K562 (cell line): ENCODE measurements at regions not wholly inside any gene's neighbourhood (a gene's known extent, or its start where the extent isn't known, plus 50 kb on each side); places are given as distances from the start of the nearest gene placed in this dataset.

Experiments
- ATAC-seq: fragments of 200-7000 bp; cut with Tn5 transposase; 3 replicates; pipeline ENCODE4 v1.9.1; 2020; ENCODE audit warnings: moderate library complexity
- BruUV-seq: library from RNA; stranded (reverse); fragments of 400-500 nt; replicated peaks from 2 replicates; lab custom pipeline; 2021; lab: Mats Ljungman, UMichigan
- CTCF ChIA-PET: fragments of 300-600 bp; formaldehyde crosslinking; extraction: SDS; loops from one replicate; lab custom pipeline; 2021; ENCODE audit warnings: low intra/inter-chr PET ratio; lab: Yijun Ruan, JAX
- POLR2A ChIA-PET: fragments of 300-600, 350-650 bp; sonication (Branson Sonifier 250); formaldehyde crosslinking; extraction: SDS; loops from one replicate; lab custom pipeline; 2021; ENCODE audit warnings: antibody characterized with exemption, inconsistent platforms; lab: Yijun Ruan, JAX
- DNase-seq, 4 experiments: peaks; one replicate each; pipeline versions ENCODE4 v3.0.0 to v3.0.0-alpha.2; 2011 to 2018; ENCODE audit warnings: low spot score in 3 of 4, mixed read lengths in 3 of 4; ENCODE audit errors: extremely low read depth in 1 of 4
- FAIRE-seq: peaks from 2 replicates; lab custom pipeline; 2011; peaks lifted over from hg19 to GRCh38; lab: Jason Lieb, UNC
- H2AFZ ChIP-seq: 2 replicates; pipeline ENCODE4 v1.6.0; 2011; ENCODE audit warnings: low read depth, low read length, control low read depth, inconsistent platforms
- H3K27ac ChIP-seq: fragments of 200-600 bp; 3 replicates; pipeline ENCODE4 v1.8.0; 2011; ENCODE audit warnings: low read depth, mild to moderate bottlenecking, control low read depth, inconsistent platforms, low read length, moderate library complexity, mixed read lengths; ENCODE audit errors: extremely low read depth
- H3K27me3 ChIP-seq, 2 experiments: fragments of 300-600 bp in 1 of 2; 2 replicates in 1 of 2; 3 replicates in 1 of 2; pipeline versions ENCODE4 v1.6.0 to v1.8.0; 2011; ENCODE audit warnings: inconsistent platforms in 2 of 2, low read length in 2 of 2, mild to moderate bottlenecking in 1 of 2, mixed read lengths in 1 of 2, moderate library complexity in 1 of 2; ENCODE audit not compliant: control insufficient read depth in 2 of 2, insufficient read depth in 2 of 2
- H3K36me3 ChIP-seq: fragments of 300-600 bp; 3 replicates; pipeline ENCODE4 v1.8.0; 2011; ENCODE audit warnings: mild to moderate bottlenecking, low read length, inconsistent platforms; ENCODE audit not compliant: control insufficient read depth, insufficient read depth
- H3K4me1 ChIP-seq, 2 experiments: fragments of 200-600 bp in 1 of 2; replicated peaks in 1 of 2; 2 replicates in 1 of 2; 3 replicates in 1 of 2; pipeline versions ENCODE4 v1.5.1 to v1.8.0; 2011; ENCODE audit warnings: inconsistent platforms in 2 of 2, low read length in 2 of 2, mild to moderate bottlenecking in 1 of 2, mixed read lengths in 1 of 2, moderate library complexity in 1 of 2; ENCODE audit not compliant: control insufficient read depth in 2 of 2, insufficient read depth in 2 of 2
- H3K4me2 ChIP-seq: 2 replicates; pipeline ENCODE4 v1.6.1; 2011; ENCODE audit warnings: low read length, control low read depth, inconsistent platforms, mixed read lengths; ENCODE audit not compliant: insufficient read depth
- H3K4me3 ChIP-seq: fragments of 200-600 bp; sonication (generic), shearing (Covaris generic); 2 replicates; pipeline ENCODE4 v1.5.1; 2016; ENCODE audit warnings: control low read depth, inconsistent platforms
- H3K79me2 ChIP-seq: fragments of 200-600 bp; 3 replicates; pipeline ENCODE4 v1.8.0; 2011; ENCODE audit warnings: low read length, inconsistent platforms; ENCODE audit not compliant: control insufficient read depth, insufficient read depth
- H3K9ac ChIP-seq, 2 experiments: 2 replicates each; pipeline versions ENCODE4 v1.6.0 to v1.6.1; 2011; ENCODE audit warnings: low read depth in 2 of 2, low read length in 2 of 2, control low read depth in 1 of 2, inconsistent platforms in 1 of 2, mild to moderate bottlenecking in 1 of 2, mixed read lengths in 1 of 2; ENCODE audit not compliant: insufficient read depth in 1 of 2
- H3K9me1 ChIP-seq: one replicate; pipeline ENCODE4 v1.6.0; 2011; ENCODE audit warnings: inconsistent platforms, mild to moderate bottlenecking, low read length, moderate library complexity; ENCODE audit not compliant: control insufficient read depth, insufficient read depth
- H3K9me3 ChIP-seq: replicated peaks from 2 replicates; pipeline ENCODE4 v1.5.1; 2011; ENCODE audit warnings: low read depth, low read length, inconsistent platforms; ENCODE audit not compliant: control insufficient read depth, insufficient read depth
- H4K20me1 ChIP-seq: replicated peaks from 2 replicates; pipeline ENCODE4 v1.6.1; 2011; ENCODE audit warnings: low read length, inconsistent platforms, mixed read lengths; ENCODE audit not compliant: control insufficient read depth, insufficient read depth
- MAZ ChIP-seq, 2 experiments: fragments of 450-650 bp in 1 of 2; sonication (generic) in 1 of 2; formaldehyde crosslinking; IDR thresholded peaks in 1 of 2; conservative IDR thresholded peaks in 1 of 2; 2 replicates each; pipeline versions ENCODE4 v1.4.0 to v1.5.0; 2020; ENCODE audit warnings: mild to moderate bottlenecking in 1 of 2, missing genetic modification reagents in 1 of 2
- NFIC ChIP-seq: fragments of 450-650 bp; IDR thresholded peaks from 2 replicates; pipeline ENCODE4 v1.6.1; 2017; ENCODE audit warnings: mild to moderate bottlenecking, inconsistent platforms
- NR4A1 ChIP-seq, 2 experiments: fragments of 250-450 bp in 1 of 2; fragments of 450-650 bp in 1 of 2; sonication (Bioruptor Pico) in 1 of 2; IDR thresholded peaks; 2 replicates each; pipeline versions ENCODE4 v1.4.0 to v1.6.1; 2016 to 2020; ENCODE audit warnings: mild to moderate bottlenecking in 2 of 2, missing compliant biosample characterization in 1 of 2, missing genetic modification characterization in 1 of 2, moderate library complexity in 1 of 2
- RERE ChIP-seq: sonication (generic); formaldehyde crosslinking; IDR thresholded peaks from 2 replicates; pipeline ENCODE4 v1.8.0; 2023; ENCODE audit warnings: missing genetic modification reagents, mild to moderate bottlenecking, borderline replicate concordance
- RNF219 ChIP-seq: fragments of 250-450 bp; sonication (Bioruptor Pico); IDR thresholded peaks from 2 replicates; pipeline ENCODE4 v1.5.0; 2022; ENCODE audit warnings: mild to moderate bottlenecking
- TRIM25 ChIP-seq: fragments of 450-650 bp; IDR thresholded peaks from 2 replicates; pipeline ENCODE4 v1.7.0; 2016; ENCODE audit warnings: borderline replicate concordance
- XRCC4 ChIP-seq: IDR thresholded peaks from one replicate; pipeline ENCODE4 v1.6.1; 2011; ENCODE audit not compliant: insufficient read depth, insufficient read length; ENCODE audit errors: extremely low read depth
- ZBTB7A ChIP-seq: IDR thresholded peaks from 2 replicates; pipeline ENCODE4 v1.6.1; 2011; ENCODE audit warnings: low read depth, mild to moderate bottlenecking, low read length, moderate library complexity, borderline replicate concordance; ENCODE audit not compliant: control insufficient read depth
- ZNF12 ChIP-seq: sonication (generic); formaldehyde crosslinking; IDR thresholded peaks from 2 replicates; pipeline ENCODE4 v1.4.0; 2020; ENCODE audit warnings: mild to moderate bottlenecking, missing genetic modification reagents
- ZNF133 ChIP-seq: fragments of 250-450 bp; sonication (Bioruptor Pico); IDR thresholded peaks from 2 replicates; pipeline ENCODE4 v1.4.0; 2020; ENCODE audit warnings: mild to moderate bottlenecking
- ZNF174 ChIP-seq: fragments of 250-450 bp; sonication (Bioruptor Pico); IDR thresholded peaks from 2 replicates; pipeline ENCODE4 v1.4.0; 2020; ENCODE audit warnings: mild to moderate bottlenecking
- ZNF184 ChIP-seq: sonication (generic); formaldehyde crosslinking; IDR thresholded peaks from 2 replicates; pipeline ENCODE4 v1.5.0; 2020; ENCODE audit warnings: missing genetic modification reagents
- ZNF316 ChIP-seq: fragments of 450-650 bp; IDR thresholded peaks from 2 replicates; pipeline ENCODE4 v1.6.1; 2016
- ZNF354B ChIP-seq: fragments of 250-450 bp; sonication (Bioruptor Pico); IDR thresholded peaks from 2 replicates; pipeline ENCODE4 v1.4.0; 2020
- ZNF780A ChIP-seq: fragments of 250-450 bp; sonication (Bioruptor Pico); IDR thresholded peaks from 2 replicates; pipeline ENCODE4 v1.5.0; 2021; ENCODE audit warnings: mild to moderate bottlenecking
- WGBS: fragments of 100-300 bp; shearing (Covaris generic); methylation state at CpG from one replicate; pipeline ENCODE4 v1.1.6; 2016; ENCODE audit warnings: low coverage, mixed read lengths; ENCODE audit not compliant: insufficient coverage; ENCODE audit errors: missing lambda C conversion rate; 5-methylcytosine and 5-hydroxymethylcytosine counted together
- in situ Hi-C: fragments of 300-500 bp; cut with MboI; formaldehyde crosslinking; loops from 4 replicates; pipeline ENCODE4 v1.15.0; 2018; ENCODE audit warnings: inconsistent platforms, mixed read lengths
- intact Hi-C: fragments of 100-400 bp; cut with micrococcal nuclease; formaldehyde crosslinking; loops from 2 replicates; pipeline ENCODE4 v1.14.2; 2022

GRCh38 chr1:223472057-223472456 lies 78.8 kb downstream of the CCDC185 start:
- Histone ChIP-seq H3K27ac (no peak overlapping the region), H3K9me3 (no peaks in the 10 kb centered on the region), H3K27me3 (peaks cover 3 to 5% of the 10 kb centered on the region in 2 experiments; a peak in 3 of 5 replicates), H2AFZ (no peak overlapping the region), H3K4me3 (no peak overlapping the region), H3K79me2 (no peaks in the 10 kb centered on the region), H3K4me1 (no peaks in the 10 kb centered on the region), H3K9ac (no peak overlapping the region), H3K4me2 (no peak overlapping the region), H3K36me3 (no peaks in the 10 kb centered on the region), H4K20me1 (no peaks in the 10 kb centered on the region), H3K9me1 (no peaks in the 10 kb centered on the region)
- DNase-seq, result no peak
- 0% methylated on average over 5 of the region's 5 CpGs for WGBS
- BruUV-seq, result no TSS peak
- no peak for FAIRE-seq
- no peak for ATAC-seq
- intact Hi-C loops (no loop called here), in situ Hi-C loops (no loop called here)
- ChIA-PET CTCF (no interaction called here), POLR2A (interaction anchor here (1.7 kb wide), 1 partner anchor 12 kb away, joined by 5 read pairs; no protein-coding TSS in a partner anchor)
- TF ChIP-seq RERE, result no peak
- no peak for TF ChIP-seq MAZ (CRISPR knock-in tag; conservative IDR thresholded peaks at IDR 0.05 in 1 of 2, IDR thresholded peaks at IDR 0.05 in 1 of 2)
- TF ChIP-seq ZNF780A (CRISPR knock-in tag), result no peak
- TF ChIP-seq ZNF316, result no peak
- no peak for TF ChIP-seq ZNF133 (CRISPR knock-in tag)
- no peak for TF ChIP-seq XRCC4
- no peak for TF ChIP-seq ZNF354B
- no peak for TF ChIP-seq ZBTB7A
- no peak for TF ChIP-seq NR4A1 (CRISPR knock-in tag; IDR thresholded peaks at IDR 0.05)
- TF ChIP-seq NR4A1 (tag; IDR thresholded peaks at IDR 0.05), result no peak
- TF ChIP-seq ZNF174 (CRISPR knock-in tag), result no peak
- no peak for TF ChIP-seq TRIM25
- no peak for TF ChIP-seq ZNF12 (CRISPR knock-in tag)
- TF ChIP-seq ZNF184 (CRISPR knock-in tag), result no peak
- TF ChIP-seq RNF219 (CRISPR knock-in tag), result no peak
- TF ChIP-seq NFIC, result no peak
